ENCODE measurements at regions not wholly inside any gene's neighbourhood (a gene's known extent, or its start where the extent isn't known, plus 50 kb on each side); places are given as distances from the start of the nearest gene placed in this dataset.

GRCh38 chr2:181779288-181780021 lies 99.1 kb upstream of the NEUROD1 start:
- no peak for TF ChIP-seq GATA3 (IDR thresholded peaks at IDR 0.05; ENCODE audit: low read depth, low read length)
- no peak for TF ChIP-seq GATA2 (IDR thresholded peaks at IDR 0.05; ENCODE audit: low read depth, low read length)

- TF ChIP-seq GATA3 (IDR thresholded peaks at IDR 0.05; ENCODE audit: low read depth, low read length): no peak
- TF ChIP-seq GATA2 (IDR thresholded peaks at IDR 0.05; ENCODE audit: low read depth, low read length): no peak
These were observed 99.8 kb upstream of the NEUROD1 start for GRCh38 chr2:181780047-181780651.

GRCh38 chr2:181780657-181781056 lies 100.3 kb upstream of the NEUROD1 start:
- TF ChIP-seq GATA2 (IDR thresholded peaks at IDR 0.05; ENCODE audit: low read depth, low read length) (no peak), GATA3 (IDR thresholded peaks at IDR 0.05; ENCODE audit: low read depth, low read length) (no peak)

- TF ChIP-seq GATA3 (IDR thresholded peaks at IDR 0.05; ENCODE audit: low read depth, low read length) (no peak), GATA2 (IDR thresholded peaks at IDR 0.05; ENCODE audit: low read depth, low read length) (no peak)
These were observed 100.9 kb upstream of the NEUROD1 start for GRCh38 chr2:181781078-181781786.

GRCh38 chr2:181782660-181783059 lies 102.3 kb upstream of the NEUROD1 start:
- TF ChIP-seq GATA3 (IDR thresholded peaks at IDR 0.05; ENCODE audit: low read depth, low read length) (no peak), GATA2 (IDR thresholded peaks at IDR 0.05; ENCODE audit: low read depth, low read length) (no peak)

- TF ChIP-seq GATA2 (IDR thresholded peaks at IDR 0.05; ENCODE audit: low read depth, low read length): no peak
- TF ChIP-seq GATA3 (IDR thresholded peaks at IDR 0.05; ENCODE audit: low read depth, low read length): no peak
These were observed 104.2 kb upstream of the NEUROD1 start for GRCh38 chr2:181784556-181784955.

- TF ChIP-seq GATA2 (IDR thresholded peaks at IDR 0.05; ENCODE audit: low read depth, low read length): no peak
- TF ChIP-seq GATA3 (IDR thresholded peaks at IDR 0.05; ENCODE audit: low read depth, low read length): no peak
These were observed 105.5 kb upstream of the NEUROD1 start for GRCh38 chr2:181785691-181786344.

GRCh38 chr2:181786371-181787228 lies 104.9 kb upstream of the ITPRID2 start:
- TF ChIP-seq GATA2 (IDR thresholded peaks at IDR 0.05; ENCODE audit: low read depth, low read length) (no peak), GATA3 (IDR thresholded peaks at IDR 0.05; ENCODE audit: low read depth, low read length) (no peak)

- no peak for TF ChIP-seq GATA3 (IDR thresholded peaks at IDR 0.05; ENCODE audit: low read depth, low read length)
- TF ChIP-seq GATA2 (IDR thresholded peaks at IDR 0.05; ENCODE audit: low read depth, low read length): no peak
These were observed 104.1 kb upstream of the ITPRID2 start for GRCh38 chr2:181787310-181788048.

- no peak for TF ChIP-seq GATA2 (IDR thresholded peaks at IDR 0.05; ENCODE audit: low read depth, low read length)
- no peak for TF ChIP-seq GATA3 (IDR thresholded peaks at IDR 0.05; ENCODE audit: low read depth, low read length)
These were observed 102.5 kb upstream of the ITPRID2 start for GRCh38 chr2:181788897-181789555.

- TF ChIP-seq GATA2 (IDR thresholded peaks at IDR 0.05; ENCODE audit: low read depth, low read length) (no peak), GATA3 (IDR thresholded peaks at IDR 0.05; ENCODE audit: low read depth, low read length) (no peak)
These were observed 101.6 kb upstream of the ITPRID2 start for GRCh38 chr2:181789827-181790448.
